Fibroblast of villous mesenchyme (primary cell): ENCODE measurements at regions not wholly inside any gene's neighbourhood (a gene's known extent, or its start where the extent isn't known, plus 50 kb on each side); places are given as distances from the start of the nearest gene placed in this dataset.

Source experiments
- DNase-seq: peaks from one replicate; pipeline ENCODE4 v3.0.0-alpha.2; 2010; ENCODE audit warnings: low read depth
- H3K4me3 ChIP-seq: 2 replicates; pipeline ENCODE4 v1.5.1; 2011; ENCODE audit warnings: low read depth, mild to moderate bottlenecking, low read length
- TF ChIP-seq, protein P1 (sequence below): IDR thresholded peaks from 2 replicates; pipeline ENCODE4 v1.5.1; 2012; ENCODE audit warnings: low read depth, mild to moderate bottlenecking, low read length; ENCODE audit not compliant: insufficient read depth

DNA sequence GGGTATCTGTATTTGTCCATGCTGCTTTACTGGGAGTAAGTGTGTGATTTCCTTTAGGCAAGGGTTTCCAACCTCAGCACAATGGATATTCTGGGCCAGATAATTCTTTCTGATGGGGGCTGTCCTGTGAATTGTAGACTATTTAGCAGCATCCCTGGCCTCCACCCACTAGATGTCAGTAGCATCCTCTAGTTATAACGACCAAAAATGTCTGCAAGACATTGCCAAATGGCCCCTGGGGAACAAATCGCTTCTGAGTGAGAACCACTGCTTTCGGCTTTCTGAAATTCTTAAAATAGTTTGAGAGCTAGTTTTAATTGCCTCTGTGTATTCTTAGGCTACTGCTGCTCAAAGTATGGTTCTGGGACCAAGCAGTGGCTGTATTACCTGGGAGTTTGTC is 81.2 kb upstream of the GPM6B start:
- peak; percentile 19 for DNase-seq
- TF ChIP-seq, protein P1, sequence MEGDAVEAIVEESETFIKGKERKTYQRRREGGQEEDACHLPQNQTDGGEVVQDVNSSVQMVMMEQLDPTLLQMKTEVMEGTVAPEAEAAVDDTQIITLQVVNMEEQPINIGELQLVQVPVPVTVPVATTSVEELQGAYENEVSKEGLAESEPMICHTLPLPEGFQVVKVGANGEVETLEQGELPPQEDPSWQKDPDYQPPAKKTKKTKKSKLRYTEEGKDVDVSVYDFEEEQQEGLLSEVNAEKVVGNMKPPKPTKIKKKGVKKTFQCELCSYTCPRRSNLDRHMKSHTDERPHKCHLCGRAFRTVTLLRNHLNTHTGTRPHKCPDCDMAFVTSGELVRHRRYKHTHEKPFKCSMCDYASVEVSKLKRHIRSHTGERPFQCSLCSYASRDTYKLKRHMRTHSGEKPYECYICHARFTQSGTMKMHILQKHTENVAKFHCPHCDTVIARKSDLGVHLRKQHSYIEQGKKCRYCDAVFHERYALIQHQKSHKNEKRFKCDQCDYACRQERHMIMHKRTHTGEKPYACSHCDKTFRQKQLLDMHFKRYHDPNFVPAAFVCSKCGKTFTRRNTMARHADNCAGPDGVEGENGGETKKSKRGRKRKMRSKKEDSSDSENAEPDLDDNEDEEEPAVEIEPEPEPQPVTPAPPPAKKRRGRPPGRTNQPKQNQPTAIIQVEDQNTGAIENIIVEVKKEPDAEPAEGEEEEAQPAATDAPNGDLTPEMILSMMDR = peak; percentile 32
- H3K4me3 ChIP-seq = no peak overlapping the region

DNA sequence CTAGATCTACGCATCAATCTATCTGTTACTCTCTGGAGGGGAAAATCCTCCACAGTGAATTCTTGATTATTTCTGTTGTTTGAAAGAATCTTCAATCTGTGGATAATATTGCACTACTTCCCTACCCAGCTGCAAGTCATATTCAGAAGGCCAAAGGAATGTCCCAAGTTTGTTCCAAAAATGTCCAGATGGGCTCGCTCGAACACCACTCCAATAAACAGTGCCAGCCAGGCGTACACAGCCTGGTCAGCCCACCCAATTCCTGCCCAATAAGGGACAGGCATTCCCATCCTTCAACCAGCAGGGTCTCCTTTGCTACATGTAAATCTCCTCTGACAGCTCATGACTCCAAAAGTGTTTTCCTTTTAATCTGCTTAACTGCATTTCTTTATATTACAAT is 80.7 kb upstream of the GPM6B start:
- TF ChIP-seq, protein P1 = no peak
- no peak for DNase-seq

DNA sequence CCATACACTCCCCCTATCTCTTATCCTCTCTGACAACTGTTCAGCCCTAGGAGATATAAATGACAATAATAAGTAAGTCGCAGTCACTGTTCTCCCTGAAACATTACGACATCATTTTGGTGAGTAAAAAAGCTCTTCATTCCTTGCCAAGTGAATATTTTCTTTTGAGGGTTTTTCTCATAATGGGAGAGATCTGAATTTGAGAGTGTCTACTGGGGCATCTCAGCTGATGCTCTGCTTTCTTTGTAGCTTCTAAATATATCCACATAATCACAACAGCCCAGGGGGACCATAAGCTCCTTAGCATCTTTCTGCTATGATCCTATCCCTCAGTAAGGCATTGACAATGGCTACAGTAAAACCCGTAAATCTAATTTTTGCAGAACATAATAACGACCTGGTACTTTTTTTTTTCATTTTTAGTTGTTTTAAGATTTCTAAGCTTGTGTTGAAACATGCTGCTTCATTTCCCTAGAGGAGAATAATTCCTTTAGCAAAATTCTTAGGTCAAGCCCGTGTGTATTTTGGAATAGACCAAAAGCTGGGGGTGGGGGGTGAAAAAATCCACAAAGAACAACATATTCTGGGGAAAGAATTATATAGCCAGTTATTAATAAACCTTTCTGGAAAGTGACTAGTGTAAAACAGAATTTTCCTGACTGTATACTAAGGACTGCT is 78.1 kb upstream of the GPM6B start:
- DNase-seq = no peak
- no peak overlapping the region for H3K4me3 ChIP-seq
- TF ChIP-seq, protein P1 = no peak

More for the DNA sequence above, 80.7 kb upstream of the GPM6B start:
- H3K4me3 ChIP-seq = no peak overlapping the region

GRCh38 chrX:13893826-13894225 is 76.9 kb upstream of the GPM6B start:
- DNase-seq = no peak
- H3K4me3 ChIP-seq = no peak overlapping the region
- TF ChIP-seq, protein P1 = no peak

- TF ChIP-seq, protein P1 = no peak
- DNase-seq = no peak
- H3K4me3 ChIP-seq = no peak overlapping the region
Observed at GRCh38 chrX:13892856-13893255, 76.0 kb upstream of the GPM6B start.

DNA sequence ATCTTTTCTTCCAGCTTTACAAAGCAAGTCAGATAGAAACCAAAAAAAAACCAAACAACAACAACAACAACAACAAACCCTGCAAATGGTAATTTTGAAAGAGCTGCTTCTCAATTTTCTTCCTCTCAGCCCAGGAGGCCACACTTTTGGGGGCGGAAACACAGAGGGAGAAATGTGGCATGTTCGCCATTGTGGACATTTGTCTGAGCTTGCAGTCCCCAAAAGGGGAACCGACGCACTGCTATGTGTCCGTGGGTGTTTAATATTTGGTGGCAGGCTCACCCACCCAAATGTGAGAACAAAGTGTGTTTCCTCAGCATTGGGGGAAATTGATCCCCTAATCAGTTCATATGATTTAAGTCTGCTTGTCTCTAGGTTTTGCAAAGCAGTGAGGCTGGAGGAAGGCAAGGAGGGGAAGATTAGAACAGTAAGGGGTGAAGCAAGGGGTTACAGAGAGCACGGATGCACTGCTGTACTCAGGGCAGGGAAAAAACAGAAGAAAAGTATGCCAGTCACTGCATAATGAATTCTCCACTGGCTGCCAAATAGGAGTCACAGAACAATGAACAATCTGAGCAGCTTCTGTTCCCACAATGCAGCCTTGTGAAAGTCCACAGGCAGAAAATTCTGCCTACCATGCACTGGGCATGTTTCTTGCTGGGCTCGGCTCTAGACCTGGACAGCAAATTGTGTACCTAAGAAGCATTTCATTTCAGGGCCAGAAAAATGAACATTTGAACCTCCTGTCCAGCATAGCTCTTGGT is 74.7 kb upstream of the GPM6B start:
- no peak overlapping the region for H3K4me3 ChIP-seq
- no peak for DNase-seq
- TF ChIP-seq, protein P1 = no peak

- DNase-seq = no peak
- TF ChIP-seq, protein P1 = no peak
- no peak overlapping the region for H3K4me3 ChIP-seq
Observed at GRCh38 chrX:13890806-13891205, 73.9 kb upstream of the GPM6B start.
